Adipocyte (in vitro differentiated cells): ENCODE measurements at regions not wholly inside any gene's neighbourhood (a gene's known extent, or its start where the extent isn't known, plus 50 kb on each side); places are given as distances from the start of the nearest gene placed in this dataset.
"Not testable (repeated sequence)": the region's sequence is repeated elsewhere in the genome, so short reads cannot be mapped to it uniquely, and the experiment has no call there.

Source experiments
- DNase-seq: peaks from one replicate; pipeline ENCODE4 v3.0.0-alpha.2; 2015; ENCODE audit warnings: low read depth
- H3K27me3 ChIP-seq: replicated peaks from 2 replicates; pipeline ENCODE4 v1.7.0; 2013; ENCODE audit warnings: mild to moderate bottlenecking, low read length, moderate library complexity; ENCODE audit not compliant: control insufficient read depth, insufficient read depth
- H3K36me3 ChIP-seq: 2 replicates; pipeline ENCODE4 v1.7.0; 2013; ENCODE audit warnings: low read length, mild to moderate bottlenecking, moderate library complexity; ENCODE audit not compliant: control insufficient read depth, insufficient read depth, severe bottlenecking
- H3K4me1 ChIP-seq: 2 replicates; pipeline ENCODE4 v1.7.0; 2013; ENCODE audit warnings: mild to moderate bottlenecking, low read length, moderate library complexity; ENCODE audit not compliant: control insufficient read depth, insufficient read depth
- H3K4me3 ChIP-seq: 2 replicates; pipeline ENCODE4 v1.7.0; 2013; ENCODE audit warnings: mild to moderate bottlenecking, low read length, moderate library complexity
- H3K9ac ChIP-seq: 2 replicates; pipeline ENCODE4 v1.7.0; 2013; ENCODE audit warnings: mild to moderate bottlenecking, low read length, moderate library complexity
- H3K9me3 ChIP-seq: 2 replicates; pipeline ENCODE4 v1.7.0; 2013; ENCODE audit warnings: mild to moderate bottlenecking, low read length, moderate library complexity; ENCODE audit not compliant: control insufficient read depth

DNA sequence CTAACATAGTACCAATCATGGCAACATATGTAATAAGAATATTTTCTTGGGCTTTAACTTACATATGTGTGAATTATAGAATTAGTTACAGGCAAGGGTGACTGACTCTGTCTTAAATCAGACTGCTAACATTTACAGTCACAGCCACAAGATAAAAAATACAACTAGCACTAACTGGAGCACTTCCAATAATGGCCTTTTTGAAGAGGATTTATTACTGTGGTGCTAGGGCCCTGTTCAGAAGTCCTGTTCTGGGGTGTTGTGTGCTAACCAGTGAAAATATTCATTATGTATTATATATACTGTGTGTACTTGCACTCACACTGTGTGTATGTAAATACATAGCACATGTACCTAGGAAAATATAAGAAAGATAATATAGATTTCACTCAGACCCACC lies 1611.2 kb downstream of the PCDH18 start:
- no peak for DNase-seq

DNA sequence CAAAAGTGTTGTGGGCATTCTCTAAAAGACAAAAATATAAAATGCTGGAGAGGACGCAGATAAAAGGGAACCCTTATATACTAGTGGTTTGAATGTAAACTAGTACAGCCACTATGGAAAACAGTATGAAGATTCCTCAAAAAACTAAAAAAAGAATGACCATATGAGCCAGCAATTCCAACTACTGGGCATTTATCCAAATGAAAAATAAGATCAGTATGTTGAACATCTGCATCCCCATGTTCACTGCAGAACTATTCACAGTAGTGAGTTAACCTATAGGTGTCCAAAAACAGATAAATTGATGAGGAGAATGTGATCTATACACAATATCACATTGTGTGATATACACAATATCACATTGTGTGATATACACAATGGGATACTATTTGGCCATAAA lies 1615.3 kb downstream of the PCDH18 start:
- Histone ChIP-seq H3K9me3 (no peaks in the 10 kb centered on the region), H3K4me3 (no peak overlapping the region), H3K9ac (no peak overlapping the region), H3K27me3 (no peaks in the 10 kb centered on the region), H3K36me3 (no peaks in the 10 kb centered on the region), H3K4me1 (no peaks in the 10 kb centered on the region)
- DNase-seq: peak; percentile 82

More for the DNA sequence above, 1611.2 kb downstream of the PCDH18 start:
- Histone ChIP-seq H3K9me3 (no peaks in the 10 kb centered on the region), H3K4me1 (no peaks in the 10 kb centered on the region), H3K4me3 (no peak overlapping the region), H3K27me3 (no peaks in the 10 kb centered on the region), H3K36me3 (no peaks in the 10 kb centered on the region), H3K9ac (no peak overlapping the region)

DNA sequence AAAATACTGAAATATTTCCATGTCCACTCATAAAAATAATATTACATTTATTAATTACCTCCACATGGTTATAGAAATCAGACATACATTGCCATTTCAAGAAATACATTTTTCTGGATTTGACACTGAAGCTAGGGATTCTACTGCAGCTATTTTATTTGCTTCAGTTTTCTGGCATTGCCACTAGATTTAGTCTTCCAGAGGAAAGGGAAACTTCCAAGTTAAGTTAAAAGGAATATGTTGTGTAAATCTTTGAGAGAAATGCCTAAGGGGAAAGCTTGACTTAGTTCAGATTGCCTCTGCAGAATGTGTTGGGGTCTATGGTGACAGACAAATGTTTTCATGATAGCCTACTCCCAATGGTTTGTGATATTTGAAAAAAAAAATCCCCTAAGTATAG lies 1631.3 kb downstream of the PCDH18 start:
- Histone ChIP-seq H3K9me3 (no peaks in the 10 kb centered on the region), H3K9ac (no peak overlapping the region), H3K4me1 (no peaks in the 10 kb centered on the region), H3K27me3 (no peaks in the 10 kb centered on the region), H3K4me3 (no peak overlapping the region), H3K36me3 (no peaks in the 10 kb centered on the region)
- DNase-seq: no peak

DNA sequence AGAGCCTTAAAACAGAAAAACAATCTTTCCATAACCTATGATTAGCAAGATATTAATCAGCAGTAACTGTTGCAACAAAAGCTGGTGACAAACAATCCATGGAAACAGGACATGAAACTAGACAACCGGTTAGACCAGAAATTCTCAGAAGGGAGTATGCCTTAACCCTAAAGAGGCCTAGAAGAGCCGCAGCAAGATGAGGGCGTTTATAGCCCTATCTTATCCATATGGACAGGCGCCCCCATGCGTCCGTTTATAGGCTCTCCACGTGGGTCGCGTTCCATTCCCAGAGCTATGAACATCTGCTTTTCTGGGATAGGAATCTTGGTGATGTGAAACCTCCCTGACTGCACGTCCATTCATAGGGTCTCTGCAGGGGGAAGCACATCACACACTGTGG lies 1662.7 kb upstream of the PABPC4L start:
- not testable (repeated sequence) for H3K4me1 ChIP-seq, H3K9ac ChIP-seq, DNase-seq, H3K27me3 ChIP-seq, H3K9me3 ChIP-seq, H3K36me3 ChIP-seq, H3K4me3 ChIP-seq

DNA sequence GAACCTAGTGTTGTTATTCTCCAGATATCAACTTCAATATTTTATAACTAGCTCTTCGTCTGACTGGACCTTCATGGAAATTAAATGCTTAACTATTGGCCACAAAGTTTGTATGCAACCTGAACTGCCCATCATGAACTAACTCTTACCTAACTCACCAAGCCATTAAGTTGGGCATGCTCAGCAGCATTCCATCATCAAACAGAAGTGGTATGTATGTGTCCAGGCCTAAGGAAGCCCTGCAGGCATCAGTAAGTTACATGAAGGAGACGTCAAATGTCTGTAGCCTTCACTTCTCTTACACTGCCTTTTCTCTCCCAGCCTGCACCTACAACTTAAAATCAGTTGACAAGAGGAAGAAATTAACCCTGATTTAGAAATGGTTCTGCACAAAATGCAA lies 1639.2 kb upstream of the PABPC4L start:
- no peak for DNase-seq
- Histone ChIP-seq H3K4me3 (no peak overlapping the region), H3K27me3 (no peaks in the 10 kb centered on the region), H3K9ac (no peak overlapping the region), H3K9me3 (no peaks in the 10 kb centered on the region), H3K36me3 (no peaks in the 10 kb centered on the region), H3K4me1 (no peaks in the 10 kb centered on the region)

DNA sequence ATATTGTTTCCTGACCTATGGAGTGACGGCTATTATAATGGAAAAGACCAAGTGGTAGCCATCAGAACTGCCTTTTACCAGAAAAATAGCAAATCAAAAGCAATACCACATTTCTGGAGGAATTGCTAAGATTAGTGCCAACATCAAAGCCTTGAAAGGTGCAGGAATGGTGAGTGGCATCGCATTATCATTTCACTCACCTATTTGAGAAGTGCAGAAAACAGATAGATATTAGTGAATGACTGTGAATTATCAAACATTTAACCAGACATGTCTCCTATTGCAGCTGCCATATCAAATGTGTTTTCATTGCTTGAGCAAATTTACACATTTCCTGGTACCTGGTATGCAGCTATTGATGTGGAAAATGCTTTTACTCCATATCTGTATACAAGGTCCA lies 1638.1 kb upstream of the PABPC4L start:
- Histone ChIP-seq H3K4me3 (no peak overlapping the region), H3K36me3 (no peaks in the 10 kb centered on the region), H3K4me1 (no peaks in the 10 kb centered on the region), H3K27me3 (no peaks in the 10 kb centered on the region), H3K9ac (no peak overlapping the region), H3K9me3 (no peaks in the 10 kb centered on the region)
- no peak for DNase-seq

DNA sequence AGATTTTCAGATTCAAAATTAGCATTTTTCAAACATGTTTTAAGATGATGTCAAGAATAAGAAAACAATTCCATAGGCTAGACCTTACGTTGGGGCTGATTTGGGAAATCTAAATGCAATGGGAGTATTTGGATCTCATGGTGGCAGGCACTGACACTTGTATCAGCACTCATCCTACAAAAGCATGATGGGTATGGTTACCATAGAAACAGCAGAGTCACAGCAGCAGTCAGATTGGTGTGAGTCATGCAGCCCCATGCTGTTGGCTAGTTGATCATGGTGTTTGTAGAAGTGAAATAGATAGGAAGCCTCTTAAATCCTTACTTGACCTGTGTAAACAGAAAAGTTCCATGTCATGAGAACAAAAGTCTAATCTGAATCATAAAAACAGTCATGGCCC lies 1637.3 kb upstream of the PABPC4L start:
- Histone ChIP-seq H3K9ac (no peak overlapping the region), H3K4me3 (no peak overlapping the region)
- DNase-seq: peak; percentile 46

DNA sequence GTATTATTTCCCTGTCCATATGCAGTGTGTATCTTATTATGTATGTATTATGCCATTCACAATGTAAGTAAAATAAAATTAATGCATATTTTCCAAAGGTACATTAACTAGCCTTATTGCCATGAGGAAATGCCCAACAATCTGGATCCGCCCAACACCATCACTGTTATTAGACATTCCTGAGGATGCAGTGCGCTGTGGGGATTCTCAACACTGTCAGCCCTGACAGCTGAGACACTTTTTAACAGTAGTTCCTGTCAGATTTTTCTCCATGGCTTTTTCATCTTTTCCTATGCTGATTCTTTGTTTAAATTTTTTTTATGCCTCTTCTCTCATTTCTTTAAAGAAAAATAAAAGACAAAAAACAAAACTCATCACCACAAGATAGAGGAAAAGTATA lies 1632.9 kb upstream of the PABPC4L start:
- H3K9ac ChIP-seq: no peak overlapping the region
- DNase-seq: no peak
- H3K4me1 ChIP-seq: no peaks in the 10 kb centered on the region
- no peaks in the 10 kb centered on the region for H3K27me3 ChIP-seq
- no peaks in the 10 kb centered on the region for H3K9me3 ChIP-seq
- no peak overlapping the region for H3K4me3 ChIP-seq
- H3K36me3 ChIP-seq: no peaks in the 10 kb centered on the region

More for the DNA sequence above, 1637.3 kb upstream of the PABPC4L start:
- H3K36me3 ChIP-seq: no peaks in the 10 kb centered on the region
- no peaks in the 10 kb centered on the region for H3K9me3 ChIP-seq
- no peaks in the 10 kb centered on the region for H3K4me1 ChIP-seq
- no peaks in the 10 kb centered on the region for H3K27me3 ChIP-seq

DNA sequence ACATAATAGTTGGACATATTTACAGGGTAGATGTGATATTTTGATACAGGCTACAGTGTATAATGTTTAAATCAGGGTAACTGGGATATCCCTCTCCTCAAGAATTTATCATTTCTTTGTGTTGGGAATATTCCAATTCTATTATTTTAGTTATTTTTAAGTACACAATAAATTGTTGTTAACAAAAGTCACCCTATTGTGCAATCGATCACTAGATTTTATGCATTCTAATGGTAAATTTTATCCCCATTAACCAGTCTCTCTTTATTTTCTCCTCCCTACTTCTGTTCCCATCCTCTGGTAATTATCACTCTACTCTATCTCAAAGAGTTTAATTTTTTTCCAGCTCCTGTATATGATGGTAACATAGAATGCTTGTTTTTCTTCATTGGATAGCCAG lies 1631.9 kb upstream of the PABPC4L start:
- Histone ChIP-seq H3K9ac (no peak overlapping the region), H3K27me3 (no peaks in the 10 kb centered on the region), H3K9me3 (no peaks in the 10 kb centered on the region), H3K4me3 (no peak overlapping the region), H3K36me3 (no peaks in the 10 kb centered on the region), H3K4me1 (no peaks in the 10 kb centered on the region)
- DNase-seq: no peak

DNA sequence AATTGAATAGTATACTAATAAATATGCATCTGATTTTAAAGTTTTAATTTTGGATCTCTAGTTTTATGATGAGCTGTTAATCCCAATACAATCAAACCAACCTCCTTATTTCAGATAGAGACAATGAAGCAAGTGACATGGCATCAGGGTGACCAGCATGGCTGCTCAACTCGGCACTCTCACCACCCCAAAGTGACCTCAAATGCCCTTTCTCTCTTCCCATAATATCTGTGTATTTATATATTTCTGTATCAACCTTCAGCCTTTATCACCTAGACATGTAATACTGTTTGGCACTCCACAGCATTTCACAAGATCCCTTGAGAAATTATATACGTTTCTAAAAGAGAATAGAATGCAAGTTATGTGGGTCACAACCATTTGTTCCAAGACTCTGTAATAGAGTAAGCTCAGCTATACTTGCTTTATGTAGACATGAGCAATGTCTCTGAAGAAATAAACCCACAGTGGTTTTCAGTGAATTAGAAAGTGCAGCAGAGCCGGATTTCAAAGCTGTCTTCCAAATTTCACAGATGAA lies 1623.2 kb upstream of the PABPC4L start:
- Histone ChIP-seq H3K9ac (no peak overlapping the region), H3K4me1 (no peaks in the 10 kb centered on the region), H3K36me3 (no peaks in the 10 kb centered on the region), H3K4me3 (no peak overlapping the region), H3K9me3 (no peaks in the 10 kb centered on the region), H3K27me3 (no peaks in the 10 kb centered on the region)
- DNase-seq: peak; percentile 57

DNA sequence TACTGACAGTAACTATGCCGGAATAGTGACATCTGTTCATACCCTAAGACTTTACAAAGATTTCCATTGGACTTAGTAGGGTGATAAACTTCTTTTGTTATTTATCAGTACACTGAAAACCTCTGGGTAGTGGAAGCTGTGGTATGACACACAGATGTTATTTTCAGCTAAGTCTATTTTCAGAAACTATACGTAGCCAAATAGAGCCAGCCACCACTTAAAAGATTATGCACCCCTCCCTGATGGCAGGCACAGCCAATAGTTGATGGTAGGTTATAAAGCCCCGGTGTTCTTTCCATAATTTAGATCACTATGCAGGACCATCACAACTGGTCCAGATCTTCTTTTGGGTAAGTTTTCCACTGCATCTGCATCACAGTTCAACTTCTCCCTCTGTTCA lies 1603.2 kb upstream of the PABPC4L start:
- no peak overlapping the region for H3K9ac ChIP-seq
- no peaks in the 10 kb centered on the region for H3K36me3 ChIP-seq
- no peaks in the 10 kb centered on the region for H3K4me1 ChIP-seq
- H3K27me3 ChIP-seq: no peaks in the 10 kb centered on the region
- no peak overlapping the region for H3K4me3 ChIP-seq
- no peaks in the 10 kb centered on the region for H3K9me3 ChIP-seq
- no peak for DNase-seq

DNA sequence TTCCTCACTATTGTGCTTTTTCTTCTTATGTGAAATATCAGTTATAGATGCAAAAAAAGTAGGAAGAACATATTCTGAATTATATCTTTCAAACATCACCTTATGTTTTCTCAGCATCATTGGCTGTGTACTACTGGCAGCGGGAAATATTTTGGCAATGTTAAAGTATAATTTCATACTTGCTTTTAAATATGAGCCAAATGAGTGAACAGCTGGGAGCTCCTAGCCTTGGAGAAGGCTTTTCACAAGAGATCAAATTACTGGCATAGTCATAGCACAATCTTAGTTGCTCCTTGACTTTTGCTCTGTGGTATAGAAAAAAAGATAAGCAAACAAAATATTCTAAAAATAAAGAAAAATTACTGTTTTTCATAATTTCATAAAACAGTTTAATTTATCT lies 1575.8 kb upstream of the PABPC4L start:
- H3K36me3 ChIP-seq: no peaks in the 10 kb centered on the region
- no peak overlapping the region for H3K4me3 ChIP-seq
- DNase-seq: peak; percentile 54
- H3K4me1 ChIP-seq: no peaks in the 10 kb centered on the region
- no peak overlapping the region for H3K9ac ChIP-seq
- H3K9me3 ChIP-seq: peaks cover 3% of the 10 kb centered on the region
- H3K27me3 ChIP-seq: no peaks in the 10 kb centered on the region
